SK-N-SH treated with all-trans-retinoic acid at 6 μM for 48 hours (cell line): ENCODE measurements at regions not wholly inside any gene's neighbourhood (a gene's known extent, or its start where the extent isn't known, plus 50 kb on each side); places are given as distances from the start of the nearest gene placed in this dataset.

Source experiments
- ATAC-seq: fragments of 200-7000 bp; cut with Tn5 transposase; 3 replicates; pipeline ENCODE4 v1.9.1; 2020; ENCODE audit warnings: mild to moderate bottlenecking, moderate library complexity
- ARNTL ChIP-seq: fragments of 450-650 bp; formaldehyde crosslinking; IDR thresholded peaks from 2 replicates; pipeline ENCODE4 v1.5.0; 2020; ENCODE audit warnings: low read depth, mild to moderate bottlenecking, moderate library complexity, borderline replicate concordance
- CREB5 ChIP-seq: fragments of 250-450 bp; sonication (Bioruptor Pico); IDR thresholded peaks from 2 replicates; pipeline ENCODE4 v1.5.1; 2020; ENCODE audit warnings: low read depth, mild to moderate bottlenecking, moderate library complexity
- CSDC2 ChIP-seq: fragments of 250-450 bp; sonication (Bioruptor Pico); IDR thresholded peaks from 2 replicates; pipeline ENCODE4 v1.5.0; 2020; ENCODE audit warnings: mild to moderate bottlenecking, moderate library complexity
- CSRNP3 ChIP-seq: fragments of 250-450 bp; sonication (Bioruptor Pico); IDR thresholded peaks from 2 replicates; pipeline ENCODE4 v1.5.1; 2021; ENCODE audit warnings: mild to moderate bottlenecking, moderate library complexity
- ESRRG ChIP-seq: fragments of 250-450 bp; sonication (Bioruptor Pico); IDR thresholded peaks from 2 replicates; pipeline ENCODE4 v1.6.1; 2021; ENCODE audit warnings: mild to moderate bottlenecking
- GLIS3 ChIP-seq: fragments of 250-450 bp; sonication (Bioruptor Pico); IDR thresholded peaks from 2 replicates; pipeline ENCODE4 v1.5.0; 2020; ENCODE audit warnings: mild to moderate bottlenecking, moderate library complexity
- ISL1 ChIP-seq: fragments of 250-450 bp; sonication (Bioruptor Pico); IDR thresholded peaks from 2 replicates; pipeline ENCODE4 v2.1.2; 2022; ENCODE audit warnings: mild to moderate bottlenecking, moderate library complexity
- OSR1 ChIP-seq: fragments of 250-450 bp; sonication (Bioruptor Pico); IDR thresholded peaks from 2 replicates; pipeline ENCODE4 v1.8.0; 2022; ENCODE audit warnings: moderate library complexity, mild to moderate bottlenecking, inconsistent platforms
- PATZ1 ChIP-seq: fragments of 250-450 bp; sonication (Bioruptor Pico); IDR thresholded peaks from 2 replicates; pipeline ENCODE4 v1.8.0; 2020; ENCODE audit warnings: mild to moderate bottlenecking, moderate library complexity, borderline replicate concordance
- PPARA ChIP-seq: fragments of 250-450 bp; sonication (Bioruptor Pico); IDR thresholded peaks from 2 replicates; pipeline ENCODE4 v1.5.0; 2020; ENCODE audit warnings: mild to moderate bottlenecking, borderline replicate concordance
- SNAI2 ChIP-seq: fragments of 250-450 bp; sonication (Bioruptor Pico); IDR thresholded peaks from 2 replicates; pipeline ENCODE4 v1.5.0; 2020; ENCODE audit warnings: mild to moderate bottlenecking, moderate library complexity
- TCF4 ChIP-seq: fragments of 250-450 bp; sonication (Bioruptor Pico); IDR thresholded peaks from 2 replicates; pipeline ENCODE4 v1.8.0; 2021; ENCODE audit warnings: mild to moderate bottlenecking, moderate library complexity, borderline replicate concordance
- TSHZ2 ChIP-seq: fragments of 250-450 bp; sonication (Bioruptor Pico); IDR thresholded peaks from 2 replicates; pipeline ENCODE4 v1.5.0; 2020; ENCODE audit warnings: mild to moderate bottlenecking, moderate library complexity
- ZC3H10 ChIP-seq: fragments of 250-450 bp; sonication (Bioruptor Pico); IDR thresholded peaks from 2 replicates; pipeline ENCODE4 v1.5.1; 2021; ENCODE audit warnings: mild to moderate bottlenecking, moderate library complexity
- ZFP3 ChIP-seq: fragments of 250-450 bp; sonication (Bioruptor Pico); IDR thresholded peaks from 2 replicates; pipeline ENCODE4 v1.5.0; 2020; ENCODE audit warnings: mild to moderate bottlenecking, moderate library complexity
- ZFP30 ChIP-seq: fragments of 450-650 bp; formaldehyde crosslinking; IDR thresholded peaks from 2 replicates; pipeline ENCODE4 v1.5.0; 2022; ENCODE audit warnings: mild to moderate bottlenecking, moderate library complexity
- ZNF565 ChIP-seq: fragments of 450-650 bp; formaldehyde crosslinking; conservative IDR thresholded peaks from 2 replicates; pipeline ENCODE4 v1.5.0; 2020; ENCODE audit warnings: low read depth, mild to moderate bottlenecking, moderate library complexity
- ZNF70 ChIP-seq: fragments of 450-650 bp; formaldehyde crosslinking; IDR thresholded peaks from 2 replicates; pipeline ENCODE4 v1.5.0; 2020; ENCODE audit warnings: mild to moderate bottlenecking, moderate library complexity
- ZNF8 ChIP-seq: fragments of 450-650 bp; formaldehyde crosslinking; IDR thresholded peaks from 2 replicates; pipeline ENCODE4 v1.5.0; 2020; ENCODE audit warnings: mild to moderate bottlenecking, moderate library complexity

- TF ChIP-seq ZFP30 = no peak
- ATAC-seq = no peak
Observed at GRCh38 chr2:52345676-52346075, 1313.7 kb upstream of the NRXN1 start.

- ATAC-seq = no peak
Observed at GRCh38 chr2:52345082-52345481, 1313.2 kb upstream of the NRXN1 start.

GRCh38 chr2:52343706-52344266, 1311.9 kb upstream of the NRXN1 start:
- no peak for ATAC-seq
- TF ChIP-seq TSHZ2 (CRISPR knock-in tag) = no peak
- no peak for TF ChIP-seq ESRRG (CRISPR knock-in tag)
- TF ChIP-seq ZNF8 (CRISPR knock-in tag) = no peak

More at GRCh38 chr2:52345082-52345481, 1313.2 kb upstream of the NRXN1 start:
- TF ChIP-seq ISL1 (CRISPR knock-in tag) (no peak), ZNF565 (CRISPR knock-in tag) (no peak), CREB5 (no peak), CSDC2 (CRISPR knock-in tag) (no peak), PATZ1 (CRISPR knock-in tag) (no peak), CSRNP3 (CRISPR knock-in tag) (no peak), ARNTL (CRISPR knock-in tag) (no peak), GLIS3 (CRISPR knock-in tag) (no peak), ZFP3 (no peak), OSR1 (CRISPR knock-in tag) (no peak), ZFP30 (no peak), ZC3H10 (CRISPR knock-in tag) (no peak), ZNF70 (no peak), TSHZ2 (CRISPR knock-in tag) (no peak), ESRRG (CRISPR knock-in tag) (no peak), TCF4 (CRISPR knock-in tag) (no peak), PPARA (CRISPR knock-in tag) (no peak), SNAI2 (no peak)
- TF ChIP-seq, all 23 proteins: peak for 0

GRCh38 chr2:52343010-52343409, 1311.1 kb upstream of the NRXN1 start:
- no peak for TF ChIP-seq PPARA (CRISPR knock-in tag)
- no peak for TF ChIP-seq ZNF8 (CRISPR knock-in tag)
- no peak for TF ChIP-seq ISL1 (CRISPR knock-in tag)
- no peak for TF ChIP-seq OSR1 (CRISPR knock-in tag)
- no peak for TF ChIP-seq GLIS3 (CRISPR knock-in tag)
- no peak for ATAC-seq
